Right lobe of liver (tissue), 6 donors: ENCODE measurements at regions not wholly inside any gene's neighbourhood (a gene's known extent, or its start where the extent isn't known, plus 50 kb on each side); places are given as distances from the start of the nearest gene placed in this dataset.

Experiments used
- ATAC-seq, 4 donors: fragments of 200-7000 bp; cut with Tn5 transposase; one replicate each; pipeline ENCODE4 v1.9.1; 2020; ENCODE audit warnings: mild to moderate bottlenecking in 4 of 4, moderate library complexity in 4 of 4
- DNase-seq, 3 donors: peaks; one replicate each; pipeline ENCODE4 v3.0.0-alpha.2; 2020
- H3K27ac ChIP-seq, 3 donors: fragments of 200-600 bp; one replicate each; pipeline ENCODE4 v1.8.0; 2022
- H3K27me3 ChIP-seq, 2 donors: fragments of 200-600 bp; one replicate each; pipeline ENCODE4 v1.8.0; 2022
- H3K36me3 ChIP-seq, 4 donors: fragments of 200-600 bp; sonication (generic) in 1 of 4; one replicate each; pipeline versions ENCODE4 v1.5.1 to v1.8.0; 2017 to 2022; ENCODE audit warnings: control low read depth in 1 of 4
- H3K4me1 ChIP-seq, 4 donors: fragments of 200-600 bp; sonication (generic) in 1 of 4; one replicate each; pipeline versions ENCODE4 v1.5.1 to v1.8.0; 2017 to 2022; ENCODE audit warnings: control low read depth in 1 of 4
- H3K4me3 ChIP-seq, 3 donors: fragments of 200-600 bp; one replicate each; pipeline ENCODE4 v1.8.0; 2022
- H3K9me3 ChIP-seq, 4 donors: fragments of 200-600 bp; sonication (generic) in 1 of 4; one replicate each; pipeline versions ENCODE4 v1.5.1 to v1.8.0; 2017 to 2022; ENCODE audit warnings: control low read depth in 1 of 4
- CTCF ChIP-seq, 4 donors: fragments of 200-600 bp in 3 of 4; fragments of 450-650 bp in 1 of 4; IDR thresholded peaks; one replicate each; pipeline versions ENCODE4 v1.5.1 to v1.8.0; 2016 to 2022; ENCODE audit warnings: antibody characterized with exemption in 4 of 4, mild to moderate bottlenecking in 2 of 4
- POLR2A ChIP-seq: fragments of 450-650 bp; IDR thresholded peaks from one replicate; pipeline ENCODE4 v1.6.1; 2017; ENCODE audit warnings: antibody characterized with exemption, mild to moderate bottlenecking
- WGBS: methylation state at CpG from one replicate; pipeline ENCODE4 v1.1.6; 2018; ENCODE audit warnings: low coverage, low lambda C conversion rate; ENCODE audit not compliant: insufficient coverage; ENCODE audit errors: missing lambda C conversion rate; 5-methylcytosine and 5-hydroxymethylcytosine counted together
- intact Hi-C, 2 donors: fragments of 100-400 bp; cut with DNase I; formaldehyde crosslinking; loops; one replicate each; pipeline versions ENCODE4 v1.11.2 to v1.14.1; 2022
- donor health status: DM: no; HTN: yes; CAD: no.
- donor health status: DM: no; HTN: no; CAD: no.
- donor health status: DM: no; HTN: no; CAD: no.
- donor health status: DM: no; HTN: yes; CAD: no.
- donor health status: DM: no; HTN: yes; CAD: no.

- H3K4me3 ChIP-seq, result no peak overlapping the region
- no peaks in the 10 kb centered on the region for H3K27me3 ChIP-seq
- H3K9me3 ChIP-seq, result no peaks in the 10 kb centered on the region
- WGBS, result 54% methylated on average over 6 of the region's 7 CpGs
- peak in 1 of 4 donors; percentile 26 for ATAC-seq
- H3K36me3 ChIP-seq, result no peaks in the 10 kb centered on the region
- H3K27ac ChIP-seq, result no peak overlapping the region
- no peak for DNase-seq
- TF ChIP-seq CTCF (IDR thresholded peaks at IDR 0.05) (no peak), POLR2A (no peak)
- intact Hi-C loops, result no loop called here
- peaks cover 0 to 9% (median 0%) of the 10 kb centered on the region in 4 donors for H3K4me1 ChIP-seq
Measured at GRCh38 chr18:57249179-57249578, 102.3 kb downstream of the BOD1L2 start.

GRCh38 chr18:57249883-57250282 is 102.5 kb upstream of the ST8SIA3 start:
- H3K4me3 ChIP-seq, result no peak overlapping the region
- intact Hi-C loops, result no loop called here
- TF ChIP-seq POLR2A (no peak), CTCF (IDR thresholded peaks at IDR 0.05) (no peak)
- no peak overlapping the region for H3K27ac ChIP-seq
- WGBS, result 83% methylated on average over 1 of the region's 3 CpGs
- H3K36me3 ChIP-seq, result no peaks in the 10 kb centered on the region
- H3K9me3 ChIP-seq, result no peaks in the 10 kb centered on the region
- ATAC-seq (no peak), DNase-seq (no peak)
- no peaks in the 10 kb centered on the region for H3K27me3 ChIP-seq
- peaks cover 0 to 9% (median 0%) of the 10 kb centered on the region in 4 donors for H3K4me1 ChIP-seq

GRCh38 chr18:57251747-57252146 is 100.6 kb upstream of the ST8SIA3 start:
- Histone ChIP-seq H3K36me3 (no peaks in the 10 kb centered on the region), H3K4me3 (no peak overlapping the region), H3K27me3 (no peaks in the 10 kb centered on the region), H3K27ac (no peak overlapping the region), H3K9me3 (no peaks in the 10 kb centered on the region), H3K4me1 (peaks cover 0 to 9% (median 0%) of the 10 kb centered on the region in 4 donors)
- TF ChIP-seq POLR2A (no peak), CTCF (IDR thresholded peaks at IDR 0.05) (no peak)
- intact Hi-C loops, result no loop called here
- ATAC-seq, result peak; percentile 33 to 88 (median 65)
- DNase-seq, result no peak
- 75% methylated on average over 2 of the region's 3 CpGs for WGBS

- Histone ChIP-seq H3K9me3 (no peaks in the 10 kb centered on the region), H3K27ac (no peak overlapping the region), H3K4me3 (no peak overlapping the region), H3K4me1 (peaks cover 0 to 9% (median 0%) of the 10 kb centered on the region in 4 donors), H3K36me3 (no peaks in the 10 kb centered on the region), H3K27me3 (no peaks in the 10 kb centered on the region)
- TF ChIP-seq CTCF (IDR thresholded peaks at IDR 0.05) (no peak), POLR2A (no peak)
- 66% methylated on average over 8 of the region's 9 CpGs for WGBS
- intact Hi-C loops, result no loop called here
- ATAC-seq (no peak), DNase-seq (no peak)
Measured at GRCh38 chr18:57253903-57254302, 98.5 kb upstream of the ST8SIA3 start.
